HG03460 (cell line): ENCODE measurements at regions not wholly inside any gene's neighbourhood (a gene's known extent, or its start where the extent isn't known, plus 50 kb on each side); places are given as distances from the start of the nearest gene placed in this dataset.

Experiments used
- ATAC-seq: cut with Tn5 transposase; IDR thresholded peaks from one replicate; pipeline ENCODE4 v1.9.1; 2021; ENCODE audit not compliant: unreplicated experiment

DNA sequence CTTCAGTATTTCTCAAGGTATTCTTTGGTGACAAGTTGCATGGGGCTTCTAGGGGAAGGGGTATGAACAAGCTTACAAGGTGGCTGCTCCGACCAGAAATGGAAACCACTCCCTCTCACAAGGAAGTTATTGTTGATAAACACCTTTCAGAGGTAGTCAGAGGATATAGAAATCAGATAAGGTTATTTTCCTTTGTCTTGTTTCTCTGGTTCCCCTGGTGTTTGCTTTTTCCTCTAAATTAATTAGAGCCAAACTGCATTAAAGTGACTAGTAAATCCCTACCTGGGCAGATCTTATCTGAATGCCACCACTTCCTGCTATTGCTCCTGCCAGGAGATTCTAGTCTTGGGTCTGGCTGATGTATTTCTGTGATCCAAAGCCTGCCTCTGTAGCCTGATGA lies 725.4 kb downstream of the INHBA start:
- no peak for ATAC-seq

DNA sequence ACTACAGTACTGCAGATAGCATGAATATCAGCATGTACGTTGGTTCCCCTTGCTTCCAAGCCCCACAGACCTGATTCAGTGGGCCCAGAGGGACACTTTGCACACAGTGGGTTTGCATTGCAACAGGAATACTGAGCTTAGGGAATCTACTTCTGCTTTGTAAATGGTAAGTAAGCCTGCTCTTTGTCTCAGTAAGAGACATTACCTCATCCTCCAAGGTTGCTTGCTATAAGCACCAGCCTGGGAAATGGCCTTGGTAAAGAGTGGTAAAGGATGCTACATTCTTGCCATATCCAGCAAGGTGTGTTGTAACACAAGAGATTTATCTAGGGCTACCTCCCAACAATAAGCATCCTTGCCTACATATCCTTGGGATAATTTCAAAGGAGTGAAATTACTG lies 730.5 kb downstream of the INHBA start:
- no peak for ATAC-seq

DNA sequence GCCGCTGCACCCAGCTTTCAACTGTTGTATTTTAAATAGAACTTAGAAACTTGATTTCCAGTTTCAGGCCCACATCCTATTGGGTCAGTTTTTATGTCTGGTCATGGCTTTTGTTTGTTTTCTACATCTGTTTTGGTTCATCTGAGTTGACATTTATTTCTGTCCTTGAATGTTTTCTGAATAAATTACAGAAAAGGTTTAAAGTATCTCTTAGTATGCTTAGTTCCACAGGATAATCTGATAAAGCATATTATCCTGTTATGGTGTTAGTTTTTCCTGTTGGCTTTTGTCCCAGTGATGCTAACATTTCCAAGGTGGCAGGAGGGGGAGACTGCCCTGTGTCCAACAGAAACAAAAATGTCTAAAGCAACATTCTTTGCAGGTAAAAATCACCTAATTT lies 733.2 kb downstream of the INHBA start:
- no peak for ATAC-seq

DNA sequence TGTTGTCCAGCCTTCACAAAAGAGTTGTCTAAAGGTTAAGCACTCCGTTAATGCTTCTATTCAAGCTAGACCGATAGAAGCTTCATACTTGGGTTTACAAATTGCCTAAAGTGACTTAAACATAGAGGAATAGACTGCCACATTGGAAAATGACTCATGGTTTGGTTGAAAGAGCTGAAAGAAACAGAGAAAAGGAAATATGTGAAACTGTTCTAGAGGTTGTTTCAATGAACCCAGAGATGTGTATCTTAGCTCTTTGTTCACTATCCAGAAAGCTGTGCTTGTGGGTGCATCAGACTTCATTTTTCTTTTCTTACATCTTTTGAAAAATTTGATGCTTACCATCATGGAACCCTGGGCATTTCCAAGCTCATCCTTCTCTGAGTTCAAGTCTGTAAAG lies 736.2 kb downstream of the INHBA start:
- no peak for ATAC-seq

DNA sequence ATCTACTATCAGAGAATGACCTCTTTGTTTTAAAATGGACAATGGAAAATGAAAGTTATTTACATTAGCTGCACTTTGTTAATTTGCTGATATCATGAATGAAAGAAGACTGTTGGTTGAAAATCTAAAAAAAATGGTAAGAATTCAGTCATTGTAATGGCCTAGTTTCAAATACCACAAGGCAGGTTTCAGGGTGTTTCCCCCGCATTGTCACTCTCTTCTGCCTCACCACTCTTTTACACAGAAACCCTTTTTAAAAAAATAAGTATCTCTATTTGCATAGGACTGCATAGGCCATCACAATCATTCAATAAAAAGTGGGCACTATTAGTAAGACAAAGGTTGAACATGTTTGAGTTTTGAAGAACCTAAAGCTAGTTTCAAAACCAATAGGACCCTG lies 737.1 kb downstream of the INHBA start:
- peak; percentile 57 for ATAC-seq

DNA sequence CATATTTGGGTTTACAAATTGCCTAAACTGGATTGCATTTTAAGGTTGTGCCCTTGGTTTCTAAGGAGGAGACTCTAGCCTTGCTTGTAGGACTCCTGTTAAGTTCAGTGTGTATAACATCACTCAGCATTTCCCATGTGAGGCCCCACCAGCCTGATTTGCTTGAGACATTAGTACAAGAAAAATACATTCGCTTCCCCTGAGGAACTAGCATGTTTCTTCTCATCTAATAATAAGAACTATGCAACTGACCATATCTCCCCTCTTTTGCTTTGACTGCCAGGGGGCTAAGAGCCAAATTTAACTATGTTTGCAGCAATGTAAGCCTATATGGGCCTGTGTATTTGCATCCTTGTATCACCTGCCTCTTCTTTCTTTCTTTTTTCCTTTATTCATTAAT lies 737.9 kb downstream of the INHBA start:
- no peak for ATAC-seq

DNA sequence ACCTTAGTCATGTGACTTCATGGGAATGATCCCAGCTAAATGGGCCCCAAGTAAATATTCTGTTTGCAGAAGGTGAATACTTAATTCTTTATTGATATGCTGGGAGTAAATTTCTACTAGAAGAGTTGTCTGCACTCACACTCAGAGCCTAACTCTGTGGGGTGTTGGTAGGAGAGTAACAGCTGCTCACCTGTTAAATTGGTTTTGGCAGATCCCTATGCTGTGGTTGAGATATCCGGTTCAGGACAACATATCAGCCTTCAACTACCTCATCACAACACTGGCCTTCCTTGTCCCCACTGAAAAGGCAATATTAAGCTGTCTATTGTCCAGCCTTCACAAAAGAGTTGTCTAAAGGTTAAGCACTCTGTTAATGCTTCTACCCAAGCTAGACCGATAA lies 738.3 kb downstream of the INHBA start:
- no peak for ATAC-seq

DNA sequence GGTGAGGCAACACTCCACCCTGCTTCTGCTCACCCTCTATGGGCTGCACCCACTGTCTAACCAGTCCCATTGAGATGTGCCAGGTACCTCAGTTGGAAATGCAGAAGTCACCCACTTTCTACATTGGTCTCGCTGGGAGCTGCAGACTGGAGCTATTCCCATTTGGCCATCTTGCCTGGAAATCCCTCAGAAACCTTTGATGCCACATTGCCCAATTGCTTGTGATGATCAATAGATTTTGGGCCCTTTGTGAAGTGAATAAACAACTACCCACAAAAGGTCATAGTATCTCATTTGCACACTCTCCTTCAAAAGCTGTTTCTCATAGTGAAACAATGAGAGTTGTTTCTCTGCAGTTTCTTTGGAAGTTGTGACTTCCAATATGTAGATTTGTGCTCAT lies 742.9 kb downstream of the INHBA start:
- ATAC-seq = no peak

DNA sequence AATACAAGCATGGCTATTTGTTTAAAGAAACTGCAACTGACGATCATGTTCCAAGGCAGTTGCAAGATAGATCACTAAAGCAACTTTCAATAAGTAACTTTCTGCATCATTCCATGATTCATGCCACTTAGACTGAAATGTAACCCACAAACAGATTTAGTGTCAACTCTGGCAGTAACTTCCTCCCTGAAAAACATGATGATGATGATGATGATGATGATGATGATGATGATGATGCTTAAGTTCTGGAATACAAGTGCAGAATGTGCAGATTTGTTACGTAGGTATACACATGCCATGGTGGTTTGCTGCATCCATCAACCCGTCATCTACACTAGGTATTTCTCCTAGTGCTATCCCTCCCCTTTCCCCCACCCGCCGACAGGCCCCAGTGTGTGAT lies 754.7 kb downstream of the INHBA start:
- ATAC-seq = no peak

DNA sequence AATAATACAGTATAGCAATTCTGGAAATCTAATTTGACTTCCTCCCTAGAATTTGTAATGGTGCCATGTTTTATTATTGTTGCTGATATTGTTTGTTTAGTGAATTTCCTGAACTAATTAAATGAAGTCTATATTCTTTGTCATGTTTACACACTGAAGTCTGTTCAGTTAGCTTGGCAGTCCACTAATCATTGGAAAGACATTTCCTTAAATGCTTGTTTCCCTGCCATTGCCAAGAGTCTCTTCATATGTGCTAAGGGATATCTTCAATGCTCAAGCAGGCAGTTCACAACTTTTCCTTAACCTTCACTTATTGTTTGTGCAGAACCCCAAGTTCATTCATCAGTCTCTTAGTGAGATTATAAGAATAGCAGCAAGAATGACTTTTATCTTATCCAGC lies 755.3 kb downstream of the INHBA start:
- no peak for ATAC-seq

DNA sequence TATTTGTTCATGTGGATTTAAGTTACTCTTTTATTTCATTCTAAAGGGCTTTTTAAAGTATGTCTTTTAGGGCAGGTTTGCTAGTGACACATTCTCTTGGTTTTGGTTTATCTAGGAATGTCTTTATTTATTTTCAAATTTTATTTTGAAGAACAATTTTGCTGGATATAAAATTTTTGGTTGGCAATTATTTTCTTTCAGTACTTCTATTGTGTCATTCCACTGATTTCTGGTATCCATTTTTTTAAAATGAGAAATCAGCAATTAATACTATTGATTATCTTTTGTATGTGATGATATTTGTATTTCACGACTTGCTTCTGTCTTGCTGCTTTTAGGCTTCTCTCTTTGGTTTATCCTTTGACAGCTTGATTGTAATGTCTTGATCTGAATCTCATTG lies 756.3 kb downstream of the INHBA start:
- no peak for ATAC-seq

DNA sequence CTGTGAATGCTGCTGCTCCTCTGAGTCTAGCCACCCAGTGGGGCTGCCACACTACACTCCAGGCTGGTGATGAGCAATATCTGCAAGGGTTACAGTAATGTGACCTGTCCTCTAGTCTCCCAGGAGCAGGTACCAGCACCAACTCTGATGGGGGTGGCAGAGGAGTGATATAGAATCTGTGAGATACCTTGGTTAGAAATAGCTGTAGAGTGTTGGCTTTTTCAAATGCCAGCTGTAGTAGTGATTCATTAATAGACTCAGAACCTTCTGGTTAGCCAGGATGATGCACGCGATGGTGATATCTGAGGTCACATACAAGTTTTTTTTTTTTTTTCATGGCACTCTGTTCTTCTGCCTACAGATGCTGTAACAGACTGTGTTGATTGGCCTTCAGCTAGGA lies 757.1 kb downstream of the INHBA start:
- ATAC-seq = no peak

DNA sequence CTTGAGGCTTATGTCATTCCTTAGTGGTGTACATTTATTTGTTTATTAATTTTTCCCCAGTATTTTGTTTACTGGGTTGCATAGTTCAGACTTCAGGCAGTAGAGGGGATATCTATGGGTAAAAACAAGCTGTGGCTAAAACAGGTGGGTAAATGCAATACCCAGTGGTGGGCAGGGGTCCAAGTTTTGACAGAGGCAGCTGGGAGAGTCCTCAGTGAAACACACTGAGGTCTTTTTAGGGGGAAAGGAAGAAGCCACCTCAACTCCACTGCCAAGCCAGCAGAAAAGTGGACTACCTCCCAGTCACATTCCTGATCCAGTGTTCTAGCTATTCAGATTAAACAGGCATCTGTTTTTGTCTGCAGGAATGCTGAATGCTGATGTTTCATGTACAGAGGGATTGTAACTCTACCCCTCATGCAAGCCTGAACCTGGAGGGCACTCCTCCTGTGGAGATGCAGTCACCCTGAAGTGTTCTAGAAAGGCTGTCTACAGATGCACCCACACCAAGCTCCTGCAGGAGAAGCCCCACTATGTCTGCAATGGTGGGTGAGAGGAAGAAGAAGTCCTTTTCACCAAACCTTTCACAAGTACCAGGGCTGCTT lies 757.8 kb downstream of the INHBA start:
- ATAC-seq = no peak

DNA sequence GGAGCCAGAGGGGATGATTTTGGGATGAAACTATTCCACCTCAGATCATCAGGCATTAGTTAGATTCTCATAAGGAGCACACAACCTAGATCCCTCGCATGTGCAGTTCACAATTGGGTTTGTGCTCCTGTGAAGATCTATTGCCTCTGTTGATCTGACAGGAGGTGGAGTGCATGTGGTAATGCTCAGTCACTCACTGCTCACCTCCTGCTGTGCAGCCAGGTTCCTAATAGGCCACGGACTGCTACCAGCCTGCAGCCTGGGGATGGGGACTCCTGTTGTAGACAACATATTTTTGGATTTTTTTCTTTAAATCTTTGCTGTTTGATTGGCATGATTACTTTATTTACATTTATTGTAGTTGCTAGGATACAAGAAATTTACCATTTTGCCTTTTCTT lies 765.0 kb downstream of the INHBA start:
- no peak for ATAC-seq

DNA sequence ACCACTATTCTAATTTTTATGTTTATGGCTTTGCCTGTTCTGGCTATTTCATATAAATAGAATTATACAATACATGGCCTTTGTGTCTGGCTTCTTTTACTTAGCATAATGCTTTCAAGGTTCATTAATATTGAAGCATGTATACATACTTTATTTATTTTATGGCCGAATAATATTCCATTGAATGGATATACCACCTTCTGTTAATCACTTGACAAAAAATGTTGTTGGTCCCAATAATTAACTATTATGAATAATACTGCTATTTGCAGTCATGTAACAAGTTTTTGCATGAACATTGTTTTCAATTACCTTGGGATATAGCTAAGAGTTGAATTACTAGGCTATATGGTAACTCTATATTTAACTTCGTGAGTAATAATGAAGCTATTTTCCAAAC lies 767.5 kb downstream of the INHBA start:
- no peak for ATAC-seq

DNA sequence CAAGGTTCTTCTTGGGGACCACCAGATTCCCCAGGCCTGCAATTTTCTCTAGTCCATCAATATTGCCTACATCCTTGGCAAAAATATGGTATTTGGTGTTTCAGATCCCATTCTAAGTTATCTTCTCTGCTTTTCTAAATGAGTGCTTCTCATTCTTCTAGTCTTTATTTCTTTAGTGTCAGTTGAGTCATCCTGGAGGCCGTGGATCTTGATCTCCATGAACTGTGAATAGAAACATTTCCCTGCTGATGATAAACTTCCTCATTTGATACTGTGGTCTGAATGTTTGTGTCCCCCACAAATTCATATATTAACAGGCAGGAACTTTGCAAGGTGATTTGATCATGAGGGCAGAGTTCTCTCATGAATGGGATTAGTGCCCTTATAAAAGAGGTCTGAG lies 779.3 kb downstream of the INHBA start:
- ATAC-seq = no peak

DNA sequence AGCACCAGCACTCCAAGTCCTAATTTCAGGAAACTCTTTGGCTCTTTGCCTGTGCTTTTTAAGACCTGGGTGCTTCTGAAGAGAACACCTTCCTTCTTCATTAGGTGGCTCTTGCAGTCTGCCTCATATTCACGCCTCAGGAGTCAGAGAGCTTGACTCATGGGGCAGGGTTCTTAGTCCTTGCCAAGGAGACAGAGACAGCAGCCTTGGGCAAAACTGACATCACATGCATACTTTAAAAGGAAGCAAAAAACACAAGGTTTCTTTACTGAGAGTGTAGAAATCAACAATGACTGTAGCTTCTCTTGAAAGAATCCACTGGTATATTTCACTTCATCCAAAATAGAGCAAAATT lies 780.6 kb downstream of the INHBA start:
- no peak for ATAC-seq

DNA sequence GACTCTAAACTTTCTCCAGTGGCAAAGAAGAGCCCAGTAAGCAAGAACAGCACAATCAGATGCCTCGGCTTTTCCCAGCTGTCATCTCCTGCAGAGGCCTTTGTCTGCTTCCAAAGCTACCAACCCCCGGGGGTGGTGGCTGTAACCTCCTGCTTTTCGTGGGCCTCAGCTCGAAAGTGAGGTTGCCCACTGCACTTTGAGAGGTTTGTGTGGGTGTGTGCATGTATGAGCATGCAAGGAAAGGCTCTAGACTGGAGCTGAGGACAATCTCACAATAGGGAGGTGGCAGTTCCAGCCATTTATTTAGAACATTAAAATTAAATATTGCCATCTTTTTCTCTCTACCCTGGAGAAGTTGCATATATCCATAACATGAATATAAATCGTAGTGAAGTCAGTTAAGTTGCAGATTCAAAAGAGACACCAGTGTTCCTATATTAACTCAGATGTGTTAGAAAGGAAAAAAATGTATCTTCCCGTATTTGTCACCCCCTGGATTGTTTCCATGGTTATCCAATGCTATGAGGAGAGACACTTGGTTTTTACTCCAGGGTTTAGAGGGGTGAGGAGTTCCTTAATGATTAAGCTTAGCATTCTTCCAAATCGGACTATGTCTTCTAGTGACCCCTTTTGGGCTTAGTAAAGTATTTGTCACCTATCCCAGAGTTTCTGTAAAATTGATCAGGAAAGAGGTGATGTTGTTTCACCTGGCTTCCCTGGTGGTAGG lies 781.1 kb downstream of the INHBA start:
- ATAC-seq = no peak

DNA sequence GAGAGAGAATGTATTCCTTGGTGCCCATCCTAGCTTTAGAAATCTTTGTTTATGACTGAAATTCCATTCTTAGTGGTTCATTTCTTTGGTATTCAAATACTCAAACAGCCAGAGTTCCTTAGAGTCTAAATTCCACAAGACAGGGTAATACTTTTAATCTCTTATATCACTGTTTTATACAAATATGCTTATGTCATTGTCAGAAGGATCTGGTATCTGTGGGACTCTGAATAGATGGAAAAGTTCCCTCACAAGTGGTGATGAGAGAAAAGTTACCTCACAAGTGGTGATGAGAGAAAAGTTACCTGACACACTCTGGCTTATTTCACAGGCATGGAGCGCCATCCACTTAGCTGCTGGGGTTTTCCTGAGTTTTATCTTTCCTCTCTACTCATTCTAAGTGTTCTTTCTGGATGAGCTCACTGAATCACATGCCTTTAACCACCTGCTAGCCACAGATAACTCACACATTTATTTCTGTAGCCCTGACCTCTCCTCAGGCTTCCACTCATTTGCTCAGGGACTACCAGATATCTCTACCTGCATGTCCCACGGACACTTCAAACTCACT lies 784.0 kb downstream of the SUGCT start:
- ATAC-seq = no peak

DNA sequence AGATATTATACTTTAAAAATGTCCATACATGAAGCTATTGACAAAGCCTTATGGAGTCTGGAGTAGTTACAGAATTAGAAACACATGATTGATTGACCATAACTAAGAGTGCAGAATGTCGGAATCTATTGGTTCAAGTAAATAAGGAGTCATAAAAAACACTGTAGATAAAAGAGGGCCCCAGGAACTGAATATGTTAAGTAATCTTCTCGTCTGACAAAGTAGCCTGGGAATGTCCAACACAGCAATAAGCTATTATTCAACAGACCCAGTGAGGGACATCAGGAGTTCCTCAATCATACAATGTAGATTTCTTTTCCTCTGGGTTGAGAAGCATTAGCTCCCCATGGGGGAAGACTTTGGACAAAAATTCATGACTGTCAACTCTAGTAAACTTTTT lies 782.0 kb downstream of the SUGCT start:
- no peak for ATAC-seq

DNA sequence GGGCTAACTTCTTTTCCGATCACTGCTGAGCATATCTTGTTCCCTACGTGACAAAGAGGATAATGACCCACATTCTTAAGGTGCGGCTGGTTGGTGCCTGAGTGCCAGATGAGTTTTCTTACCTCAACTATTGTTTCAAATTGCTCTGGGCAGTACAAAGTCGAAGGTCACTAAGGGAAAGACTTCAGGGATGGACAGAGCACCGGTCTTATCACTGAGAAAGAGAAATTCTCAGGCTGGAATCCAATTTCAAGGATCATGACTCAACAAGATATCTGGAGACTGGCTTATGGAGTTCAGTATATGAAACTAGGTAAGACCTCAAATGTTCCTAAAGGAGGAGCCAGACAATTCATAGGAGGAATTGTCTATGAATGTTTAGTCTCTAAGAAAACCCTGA lies 780.3 kb downstream of the SUGCT start:
- ATAC-seq = no peak
